KOPT-K1 (cell line): ENCODE measurements at regions not wholly inside any gene's neighbourhood (a gene's known extent, or its start where the extent isn't known, plus 50 kb on each side); places are given as distances from the start of the nearest gene placed in this dataset.
"Not testable (repeated sequence)": the region's sequence is repeated elsewhere in the genome, so short reads cannot be mapped to it uniquely, and the experiment has no call there.

Experiments used
- H3K27ac ChIP-seq: fragments of 200-600 bp; sonication (generic); 2 replicates; pipeline ENCODE4 v1.5.1; 2016; ENCODE audit warnings: antibody characterized with exemption, mild to moderate bottlenecking, low read depth, low read length; ENCODE audit not compliant: poor library complexity, severe bottlenecking
- H3K36me3 ChIP-seq: fragments of 200-600 bp; sonication (generic); 2 replicates; pipeline ENCODE4 v1.5.1; 2017; ENCODE audit warnings: antibody characterized with exemption, mild to moderate bottlenecking, low read length, moderate library complexity; ENCODE audit not compliant: insufficient read depth
- H3K9me3 ChIP-seq: fragments of 200-600 bp; sonication (generic); 2 replicates; pipeline ENCODE4 v1.5.1; 2017; ENCODE audit warnings: antibody characterized with exemption, low read length, mild to moderate bottlenecking; ENCODE audit not compliant: insufficient read depth, poor library complexity, severe bottlenecking

GRCh38 chrX:40788698-40789097 is 53.4 kb upstream of the MED14 start:
- H3K9me3 ChIP-seq, H3K36me3 ChIP-seq, H3K27ac ChIP-seq: not testable (repeated sequence)

- H3K27ac ChIP-seq, result no peak overlapping the region
- H3K36me3 ChIP-seq, result no peaks in the 10 kb centered on the region
- no peaks in the 10 kb centered on the region for H3K9me3 ChIP-seq
Measured at GRCh38 chrX:40792433-40792832, 57.1 kb upstream of the MED14 start.

- not testable (repeated sequence) for H3K27ac ChIP-seq, H3K9me3 ChIP-seq
Measured at GRCh38 chrX:40794829-40795130, 59.4 kb upstream of the MED14 start.

GRCh38 chrX:40799745-40800144 is 64.4 kb upstream of the MED14 start:
- not testable (repeated sequence) for H3K36me3 ChIP-seq, H3K9me3 ChIP-seq, H3K27ac ChIP-seq

More at GRCh38 chrX:40794829-40795130, 59.4 kb upstream of the MED14 start:
- not testable (repeated sequence) for H3K36me3 ChIP-seq

GRCh38 chrX:40805404-40805803 is 70.1 kb upstream of the MED14 start:
- no peak overlapping the region for H3K27ac ChIP-seq
- no peaks in the 10 kb centered on the region for H3K9me3 ChIP-seq
- no peaks in the 10 kb centered on the region for H3K36me3 ChIP-seq

- no peaks in the 10 kb centered on the region for H3K9me3 ChIP-seq
- no peaks in the 10 kb centered on the region for H3K36me3 ChIP-seq
- H3K27ac ChIP-seq, result no peak overlapping the region
Measured at GRCh38 chrX:40806513-40807220, 71.3 kb upstream of the MED14 start.

GRCh38 chrX:40807384-40807783 is 72.0 kb upstream of the MED14 start:
- no peaks in the 10 kb centered on the region for H3K36me3 ChIP-seq
- no peaks in the 10 kb centered on the region for H3K9me3 ChIP-seq
- no peak overlapping the region for H3K27ac ChIP-seq

GRCh38 chrX:40808203-40808602 is 72.9 kb upstream of the MED14 start:
- no peaks in the 10 kb centered on the region for H3K9me3 ChIP-seq
- H3K27ac ChIP-seq, result no peak overlapping the region
- no peaks in the 10 kb centered on the region for H3K36me3 ChIP-seq

GRCh38 chrX:40809210-40809609 is 73.9 kb upstream of the MED14 start:
- H3K9me3 ChIP-seq, result no peaks in the 10 kb centered on the region
- no peak overlapping the region for H3K27ac ChIP-seq
- H3K36me3 ChIP-seq, result no peaks in the 10 kb centered on the region

GRCh38 chrX:40815045-40815444 is 79.7 kb upstream of the MED14 start:
- not testable (repeated sequence) for H3K9me3 ChIP-seq, H3K36me3 ChIP-seq, H3K27ac ChIP-seq

GRCh38 chrX:40816906-40817305 is 81.6 kb upstream of the MED14 start:
- Histone ChIP-seq H3K36me3 (no peaks in the 10 kb centered on the region), H3K27ac (no peak overlapping the region), H3K9me3 (no peaks in the 10 kb centered on the region)

GRCh38 chrX:40818236-40818635 is 82.9 kb upstream of the MED14 start:
- H3K27ac ChIP-seq, result no peak overlapping the region
- H3K9me3 ChIP-seq, result no peaks in the 10 kb centered on the region
- H3K36me3 ChIP-seq, result no peaks in the 10 kb centered on the region

- no peaks in the 10 kb centered on the region for H3K9me3 ChIP-seq
- H3K27ac ChIP-seq, result no peak overlapping the region
- H3K36me3 ChIP-seq, result no peaks in the 10 kb centered on the region
Measured at GRCh38 chrX:40821780-40822179, 86.4 kb upstream of the MED14 start.

- Histone ChIP-seq H3K36me3 (no peaks in the 10 kb centered on the region), H3K9me3 (no peaks in the 10 kb centered on the region), H3K27ac (no peak overlapping the region)
Measured at GRCh38 chrX:40827331-40827730, 92.0 kb upstream of the MED14 start.

- no peaks in the 10 kb centered on the region for H3K9me3 ChIP-seq
- no peaks in the 10 kb centered on the region for H3K36me3 ChIP-seq
Measured at GRCh38 chrX:40831750-40832149, 96.4 kb upstream of the MED14 start.

GRCh38 chrX:40832723-40833122 is 97.4 kb upstream of the MED14 start:
- Histone ChIP-seq H3K36me3 (no peaks in the 10 kb centered on the region), H3K9me3 (no peaks in the 10 kb centered on the region), H3K27ac (no peak overlapping the region)

More at GRCh38 chrX:40831750-40832149, 96.4 kb upstream of the MED14 start:
- no peak overlapping the region for H3K27ac ChIP-seq
